ENCODE measurements at regions not wholly inside any gene's neighbourhood (a gene's known extent, or its start where the extent isn't known, plus 50 kb on each side); places are given as distances from the start of the nearest gene placed in this dataset.

DNA sequence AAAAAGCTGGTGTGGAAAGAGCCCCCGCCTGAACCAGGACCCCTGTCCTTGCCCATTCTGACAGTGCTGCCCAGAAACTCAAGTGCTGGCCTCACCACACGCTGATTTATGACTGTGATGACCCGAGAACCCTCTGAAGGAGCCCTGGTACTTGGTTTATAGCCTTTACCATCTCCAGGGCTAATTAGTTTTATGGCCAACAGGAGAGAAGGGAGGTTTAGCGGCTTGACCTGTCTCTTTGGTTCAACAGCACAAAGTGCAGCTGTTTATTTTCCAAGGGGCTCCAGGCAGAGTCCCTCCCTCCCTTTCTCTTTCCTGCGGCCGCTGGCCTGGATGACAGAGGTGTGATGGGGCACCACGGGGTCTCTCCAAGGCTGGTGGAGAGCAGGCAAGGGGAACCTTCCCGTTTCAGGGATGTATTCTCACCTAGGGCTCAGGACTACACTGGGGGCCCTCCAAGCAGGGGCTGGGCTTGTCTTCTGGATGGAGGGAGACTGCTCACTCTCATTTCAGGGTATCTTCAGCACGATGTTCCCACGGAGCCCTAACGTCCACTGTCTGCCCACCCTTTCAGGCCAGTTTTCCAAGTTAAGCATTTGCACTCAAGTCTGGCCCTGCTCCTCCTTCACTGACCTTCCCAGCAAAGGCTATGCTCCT is 174.2 kb upstream of the GLI2 start:
- no peaks in the 10 kb centered on the region for H3K79me2 ChIP-seq (ENCODE audit: insufficient read depth, low read length)
- H4K91ac ChIP-seq (ENCODE audit: insufficient read length, low read depth, low read length) = no peak overlapping the region
- H3K36me3 Mint-ChIP-seq (ENCODE audit: insufficient read depth in 1 of 3, low read depth in 3 of 3) = no peaks in the 10 kb centered on the region
- no CpG with 5 or more reads among the region's 11 CpGs for WGBS (ENCODE audit: extremely low coverage, insufficient read length, low lambda C conversion rate)
- peaks cover 7 to 17% of the 10 kb centered on the region in 2 experiments for H3K4me1 Mint-ChIP-seq
- no peak overlapping the region for H3T11ph ChIP-seq (ENCODE audit: low read length)
- H3K27me3 Mint-ChIP-seq (ENCODE audit: low read depth) = peaks cover 88% of the 10 kb centered on the region
- no peak overlapping the region for H2AFZ ChIP-seq (ENCODE audit: low read length)
- H3K18ac ChIP-seq (ENCODE audit: insufficient read length, low read depth, low read length) = no peak overlapping the region
- H3K27ac ChIP-seq (ENCODE audit: insufficient read length, low read depth, low read length) = no peak overlapping the region
- H3K23me2 ChIP-seq (ENCODE audit: insufficient read length, low read depth, low read length, poor library complexity, severe bottlenecking) = peaks cover 3% of the 10 kb centered on the region
- H2BK15ac ChIP-seq (ENCODE audit: low read depth, low read length) = no peak overlapping the region
- H4K5ac ChIP-seq (ENCODE audit: insufficient read length, low read depth, low read length) = no peak overlapping the region
- H4K8ac ChIP-seq (replicated peaks; ENCODE audit: insufficient read length, low read depth, low read length) = no peak overlapping the region
- H3K4me2 ChIP-seq (ENCODE audit: insufficient read depth, insufficient read length, low read length) = no peak overlapping the region
- H3K14ac ChIP-seq (ENCODE audit: insufficient read depth, low read length) = no peak overlapping the region
- TF ChIP-seq, protein P1, sequence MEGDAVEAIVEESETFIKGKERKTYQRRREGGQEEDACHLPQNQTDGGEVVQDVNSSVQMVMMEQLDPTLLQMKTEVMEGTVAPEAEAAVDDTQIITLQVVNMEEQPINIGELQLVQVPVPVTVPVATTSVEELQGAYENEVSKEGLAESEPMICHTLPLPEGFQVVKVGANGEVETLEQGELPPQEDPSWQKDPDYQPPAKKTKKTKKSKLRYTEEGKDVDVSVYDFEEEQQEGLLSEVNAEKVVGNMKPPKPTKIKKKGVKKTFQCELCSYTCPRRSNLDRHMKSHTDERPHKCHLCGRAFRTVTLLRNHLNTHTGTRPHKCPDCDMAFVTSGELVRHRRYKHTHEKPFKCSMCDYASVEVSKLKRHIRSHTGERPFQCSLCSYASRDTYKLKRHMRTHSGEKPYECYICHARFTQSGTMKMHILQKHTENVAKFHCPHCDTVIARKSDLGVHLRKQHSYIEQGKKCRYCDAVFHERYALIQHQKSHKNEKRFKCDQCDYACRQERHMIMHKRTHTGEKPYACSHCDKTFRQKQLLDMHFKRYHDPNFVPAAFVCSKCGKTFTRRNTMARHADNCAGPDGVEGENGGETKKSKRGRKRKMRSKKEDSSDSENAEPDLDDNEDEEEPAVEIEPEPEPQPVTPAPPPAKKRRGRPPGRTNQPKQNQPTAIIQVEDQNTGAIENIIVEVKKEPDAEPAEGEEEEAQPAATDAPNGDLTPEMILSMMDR (conservative IDR thresholded peaks at IDR 0.05) = no peak
- H3K79me1 ChIP-seq (ENCODE audit: insufficient read depth, low read depth, low read length, poor library complexity, severe bottlenecking) = no peaks in the 10 kb centered on the region
- no peaks in the 10 kb centered on the region for H3K4me1 ChIP-seq (ENCODE audit: insufficient read depth, low read length)
- no peaks in the 10 kb centered on the region for H4K20me1 ChIP-seq (ENCODE audit: control insufficient read depth, insufficient read depth, insufficient read length)
- H2BK120ac ChIP-seq (ENCODE audit: low read depth, low read length, poor library complexity, severe bottlenecking) = no peak overlapping the region
- no peak overlapping the region for H3K4me3 Mint-ChIP-seq
- H3K27me3 ChIP-seq (ENCODE audit: insufficient read depth, low read length) = no peaks in the 10 kb centered on the region
- no peak overlapping the region for H2BK5ac ChIP-seq (ENCODE audit: insufficient read length, low read length)
- H3K9me3 Mint-ChIP-seq = no peaks in the 10 kb centered on the region
- no peak for DNase-seq
- no peak overlapping the region for H3K23ac ChIP-seq (ENCODE audit: insufficient read length, low read depth, low read length)
- H2AK5ac ChIP-seq (ENCODE audit: insufficient read length, low read length) = no peak overlapping the region
- no peaks in the 10 kb centered on the region for H3K9me3 ChIP-seq (ENCODE audit: control insufficient read depth, low read depth, low read length)
- no peak overlapping the region for H2BK20ac ChIP-seq (ENCODE audit: low read depth, low read length, poor library complexity, severe bottlenecking)
- H3K9ac ChIP-seq (ENCODE audit: extremely low read depth, insufficient read length, low read length) = no peak overlapping the region
- no peak overlapping the region for H3K56ac ChIP-seq (ENCODE audit: insufficient read length, low read depth, low read length)
- no peak overlapping the region for H2BK12ac ChIP-seq (ENCODE audit: insufficient read length, low read depth, low read length)
- no peak overlapping the region for H3K4ac ChIP-seq (ENCODE audit: low read depth, low read length)
- no peak overlapping the region for H3K27ac Mint-ChIP-seq

All from H9 (cell line).